ENCODE measurements at regions not wholly inside any gene's neighbourhood (a gene's known extent, or its start where the extent isn't known, plus 50 kb on each side); places are given as distances from the start of the nearest gene placed in this dataset.

DNA sequence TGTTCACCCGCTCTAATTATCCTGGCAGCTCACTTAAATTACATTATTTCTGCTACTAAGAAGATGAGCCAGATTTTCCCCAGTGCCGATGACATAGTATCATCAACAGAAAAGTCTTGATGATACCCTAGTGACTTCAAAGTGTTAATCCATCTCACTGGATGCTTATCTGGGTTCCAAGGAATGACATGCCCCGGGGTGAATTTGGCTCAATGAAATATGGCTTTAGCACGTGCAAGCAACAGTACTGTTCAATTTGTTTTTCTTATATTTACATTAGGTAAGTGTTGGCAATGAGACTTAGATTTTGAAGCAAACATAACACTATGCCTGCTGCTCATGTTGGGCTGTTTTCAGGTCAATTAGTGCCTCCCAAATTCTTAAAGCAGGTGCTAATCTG is 548.2 kb upstream of the SLITRK1 start:
- FAIRE-seq (no peak), DNase-seq (ENCODE audit: insufficient read length, low spot score) (no peak)
- TF ChIP-seq POLR2A (IDR thresholded peaks at IDR 0.05; ENCODE audit: low read depth, low read length), result no peak

DNA sequence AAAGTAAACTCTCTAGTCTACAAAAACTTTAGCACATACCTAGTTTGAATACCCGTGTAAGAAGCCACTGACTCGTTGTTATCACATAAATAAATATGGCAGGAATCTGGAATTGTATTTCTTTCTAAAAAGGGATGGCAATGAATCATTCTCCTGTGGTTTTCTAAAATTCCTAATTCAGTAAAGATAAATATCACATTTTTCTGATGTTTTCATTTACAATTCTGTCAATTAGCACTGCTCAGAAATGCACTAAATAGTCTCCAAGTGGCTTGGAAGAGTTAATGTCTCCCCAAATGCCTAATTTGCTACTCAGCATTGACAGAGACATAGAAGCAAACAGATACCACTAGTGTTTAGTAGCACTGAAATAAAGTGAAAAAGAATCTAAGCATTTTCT is 547.7 kb upstream of the SLITRK1 start:
- TF ChIP-seq POLR2A (IDR thresholded peaks at IDR 0.05; ENCODE audit: low read depth, low read length), result no peak
- peak; percentile 89 for FAIRE-seq
- DNase-seq (ENCODE audit: insufficient read length, low spot score), result no peak

DNA sequence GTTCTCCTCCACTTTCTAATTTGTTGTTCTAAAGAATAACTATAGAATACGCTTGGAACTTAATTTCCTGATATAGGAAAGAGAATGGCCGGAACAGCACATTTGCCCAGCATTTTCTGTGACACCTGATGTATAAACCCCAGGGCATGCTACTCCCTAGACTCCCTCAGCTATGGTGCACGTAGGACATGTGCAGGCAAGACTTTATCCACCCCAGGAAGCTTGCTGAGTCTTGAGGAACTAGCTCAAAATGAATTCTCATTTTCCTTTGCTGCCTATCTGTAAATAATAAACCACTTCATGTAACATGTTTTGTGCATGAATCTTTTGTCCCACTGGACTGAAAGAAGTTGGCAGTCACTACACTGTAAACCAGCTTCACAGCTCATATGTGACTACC is 535.8 kb upstream of the SLITRK1 start:
- no peak for DNase-seq (ENCODE audit: insufficient read length, low spot score)
- no peak for TF ChIP-seq POLR2A (IDR thresholded peaks at IDR 0.05; ENCODE audit: low read depth, low read length)
- FAIRE-seq, result peak; percentile 50

DNA sequence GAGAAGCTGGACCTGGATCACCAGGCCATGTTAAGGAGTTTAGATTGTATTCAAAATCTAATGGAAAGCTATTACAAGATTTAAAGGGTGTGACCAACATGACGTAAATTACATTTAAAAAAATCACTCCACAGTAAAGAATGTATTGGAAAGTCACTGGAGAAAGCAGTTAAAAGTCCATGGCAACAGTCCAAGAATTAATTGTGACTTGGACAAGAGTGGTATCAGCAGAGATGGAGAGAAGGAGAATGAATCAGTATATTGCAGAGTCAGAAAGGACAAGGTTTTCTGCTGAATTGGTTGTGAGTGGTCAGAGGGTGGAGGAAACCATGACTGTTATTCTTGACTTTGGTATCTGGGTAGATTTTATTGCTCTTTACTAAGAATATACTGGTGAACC is 535.1 kb upstream of the SLITRK1 start:
- no peak for TF ChIP-seq POLR2A (IDR thresholded peaks at IDR 0.05; ENCODE audit: low read depth, low read length)
- no peak for DNase-seq (ENCODE audit: insufficient read length, low spot score)
- FAIRE-seq, result no peak

DNA sequence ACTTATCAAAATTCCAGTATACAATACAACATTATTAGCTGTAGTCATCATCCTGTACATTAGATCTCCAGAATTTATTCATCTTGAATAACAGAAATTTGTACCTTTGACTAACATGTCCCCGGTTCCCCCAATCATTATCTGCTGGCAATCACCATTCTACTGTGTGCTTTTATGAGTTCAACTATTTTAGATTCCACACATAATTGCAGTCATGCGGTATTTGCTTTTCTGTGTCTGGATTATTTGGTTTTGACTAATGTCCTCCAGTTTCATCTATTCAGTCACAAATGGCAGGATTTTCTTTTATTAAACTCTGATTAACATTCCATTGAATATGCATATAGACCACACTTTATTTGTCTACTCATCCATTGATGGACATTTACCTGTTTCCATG is 530.7 kb upstream of the SLITRK1 start:
- DNase-seq (ENCODE audit: insufficient read length, low spot score) (no peak), FAIRE-seq (peak; percentile 76)

DNA sequence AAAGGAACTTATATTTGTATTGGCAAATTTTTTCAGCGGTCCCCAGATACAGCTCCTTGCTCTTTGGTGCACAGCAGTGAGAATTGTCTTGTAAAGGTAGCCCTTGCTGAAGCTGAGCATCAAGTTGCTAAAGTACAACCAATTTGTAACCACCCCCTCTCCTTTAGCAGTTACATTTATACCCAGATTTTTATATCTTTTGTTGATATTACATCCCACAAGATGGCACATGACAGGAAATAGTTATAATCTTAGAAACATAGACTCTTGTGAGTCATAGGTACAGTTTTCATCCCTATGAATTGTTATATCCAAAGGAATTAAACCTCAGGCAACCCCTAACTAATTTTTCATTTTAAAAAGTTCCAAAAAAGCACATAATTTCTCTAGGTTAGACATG is 523.0 kb upstream of the SLITRK1 start:
- no peak for TF ChIP-seq POLR2A (IDR thresholded peaks at IDR 0.05; ENCODE audit: low read depth, low read length)
- FAIRE-seq (peak; percentile 43), DNase-seq (ENCODE audit: insufficient read length, low spot score) (no peak)

More for the DNA sequence above, 530.7 kb upstream of the SLITRK1 start:
- TF ChIP-seq POLR2A (IDR thresholded peaks at IDR 0.05; ENCODE audit: low read depth, low read length), result no peak

DNA sequence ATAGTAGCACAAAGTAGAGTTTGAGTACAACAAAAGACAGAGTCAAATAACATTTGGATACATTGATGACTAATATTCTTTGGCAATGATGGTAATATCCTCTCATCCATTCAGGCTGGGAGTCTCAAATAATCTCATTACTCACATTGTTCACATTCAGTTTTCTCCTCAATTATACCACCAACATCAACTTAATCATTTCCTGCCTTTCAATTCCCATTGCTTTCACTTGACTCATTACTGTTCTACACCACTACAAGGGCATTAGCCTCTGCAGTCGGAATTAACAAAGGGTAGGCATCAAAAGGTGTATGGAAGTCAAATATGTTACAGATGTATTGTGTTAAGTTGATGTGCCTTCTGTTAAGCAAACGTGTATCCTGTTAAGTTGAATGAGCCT is 518.4 kb upstream of the SLITRK1 start:
- FAIRE-seq, result peak; percentile 99
- TF ChIP-seq POLR2A (IDR thresholded peaks at IDR 0.05; ENCODE audit: low read depth, low read length), result no peak
- peak; percentile 20 for DNase-seq (ENCODE audit: insufficient read length, low spot score)

DNA sequence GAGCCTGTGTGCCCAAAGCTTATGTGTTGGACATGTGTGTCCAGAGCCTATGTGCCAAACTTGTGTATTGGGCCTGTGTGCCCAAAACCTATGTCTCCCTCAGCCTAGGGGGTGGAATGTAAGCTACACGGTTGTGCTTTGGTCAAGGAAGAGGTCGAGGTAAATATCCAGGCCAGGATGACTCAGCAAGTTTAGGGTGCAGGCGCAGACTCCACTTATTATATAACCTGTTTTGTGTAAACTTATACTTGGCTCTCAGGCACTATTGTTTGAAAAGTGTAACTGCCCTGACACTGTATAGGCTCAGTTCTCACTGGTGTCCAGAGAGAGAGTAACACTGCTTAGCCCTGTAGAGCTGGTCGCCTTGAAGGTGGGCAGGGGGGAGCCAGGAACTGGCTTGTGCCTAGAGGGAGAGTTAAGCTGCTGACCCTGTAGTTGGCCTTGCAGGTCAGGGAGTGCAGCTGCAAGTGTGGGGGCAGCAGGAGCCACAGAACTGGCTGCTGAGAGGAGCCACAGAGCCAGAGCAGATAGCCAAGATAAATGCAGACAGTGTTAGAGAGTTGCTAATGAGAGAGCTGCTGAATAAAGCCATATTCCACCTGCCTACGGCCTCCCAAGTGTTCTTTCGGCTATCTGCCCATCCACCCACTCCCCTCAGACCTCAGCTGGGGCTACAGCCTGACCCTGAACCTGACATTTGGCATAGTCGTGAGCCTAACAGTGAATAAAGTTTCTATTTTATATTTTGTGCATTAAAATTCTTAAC is 517.2 kb upstream of the SLITRK1 start:
- DNase-seq (ENCODE audit: insufficient read length, low spot score) (no peak), FAIRE-seq (peak; percentile 80)
- TF ChIP-seq POLR2A (IDR thresholded peaks at IDR 0.05; ENCODE audit: low read depth, low read length), result no peak

DNA sequence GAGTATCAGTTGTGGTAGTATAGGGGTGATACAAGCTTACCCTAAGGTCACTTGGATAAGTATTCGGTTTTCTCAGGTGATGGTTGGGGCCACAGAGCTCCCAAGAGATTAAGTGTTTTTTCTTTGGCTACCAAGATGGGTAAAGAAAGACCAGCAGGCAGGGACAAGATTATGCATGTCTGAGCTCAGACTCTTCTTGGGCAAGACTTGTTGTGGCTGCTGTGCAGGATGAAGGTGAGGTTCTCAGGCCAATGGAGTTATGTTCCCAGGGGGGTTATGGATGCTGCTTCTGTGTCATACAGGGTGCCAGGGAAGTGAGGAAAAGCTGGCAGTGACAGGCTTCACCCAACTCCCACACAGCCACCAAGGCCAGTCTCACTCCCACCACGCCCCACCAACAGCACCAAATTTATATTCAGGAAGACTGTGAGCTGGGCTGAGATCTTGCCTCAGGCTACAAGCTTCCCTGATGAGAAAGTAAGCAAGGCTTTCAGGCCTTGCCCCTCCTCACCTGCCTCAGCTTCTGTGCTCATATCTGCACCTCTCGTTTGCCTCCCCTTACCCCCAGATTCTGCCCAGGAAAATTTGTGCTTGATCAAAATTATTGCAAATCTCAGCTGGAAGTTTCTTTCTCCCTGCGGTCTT is 511.8 kb upstream of the SLITRK1 start:
- FAIRE-seq (no peak), DNase-seq (ENCODE audit: insufficient read length, low spot score) (no peak)
- no peak for TF ChIP-seq POLR2A (IDR thresholded peaks at IDR 0.05; ENCODE audit: low read depth, low read length)

DNA sequence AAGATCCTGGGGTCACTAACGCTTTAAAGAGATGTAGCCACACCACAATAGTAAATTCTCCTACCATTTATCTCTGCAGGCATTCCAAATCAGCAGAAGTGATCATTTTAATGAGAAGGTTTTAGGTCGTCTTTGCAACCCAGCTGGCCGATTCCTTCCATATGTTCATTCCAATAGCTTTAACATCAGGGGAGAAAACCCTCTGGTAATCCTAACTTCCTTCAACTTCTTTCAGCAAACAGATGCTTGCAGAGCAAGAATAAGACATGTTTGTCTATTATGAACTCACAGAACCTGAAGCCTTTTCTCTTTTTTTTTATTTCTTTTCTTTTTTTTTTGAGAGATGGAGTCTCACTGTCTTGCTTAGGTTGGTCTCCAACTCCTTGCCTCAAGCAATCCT is 498.6 kb upstream of the SLITRK1 start:
- TF ChIP-seq POLR2A (IDR thresholded peaks at IDR 0.05; ENCODE audit: low read depth, low read length), result no peak
- no peak for DNase-seq (ENCODE audit: insufficient read length, low spot score)
- FAIRE-seq, result peak; percentile 36

DNA sequence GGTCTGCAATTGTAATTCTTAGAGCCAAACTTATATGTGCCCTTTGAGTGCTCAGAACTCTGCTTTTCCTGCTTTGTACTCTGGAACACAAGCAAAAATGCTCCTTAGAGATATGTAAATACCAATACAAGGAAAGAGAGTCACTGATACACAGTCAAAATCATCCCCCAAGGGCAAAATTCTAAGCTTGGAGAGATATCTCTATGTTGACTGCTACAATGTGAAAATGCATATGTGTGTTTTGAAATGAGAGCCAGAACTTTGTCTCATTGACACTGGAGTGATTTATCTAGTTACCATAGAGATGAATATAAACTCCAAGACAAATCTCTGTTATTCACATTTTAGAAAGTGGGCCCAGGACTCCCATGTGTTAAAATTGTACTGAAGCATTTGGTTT is 494.8 kb upstream of the SLITRK1 start:
- DNase-seq (ENCODE audit: insufficient read length, low spot score) (no peak), FAIRE-seq (no peak)
- TF ChIP-seq POLR2A (IDR thresholded peaks at IDR 0.05; ENCODE audit: low read depth, low read length), result no peak

DNA sequence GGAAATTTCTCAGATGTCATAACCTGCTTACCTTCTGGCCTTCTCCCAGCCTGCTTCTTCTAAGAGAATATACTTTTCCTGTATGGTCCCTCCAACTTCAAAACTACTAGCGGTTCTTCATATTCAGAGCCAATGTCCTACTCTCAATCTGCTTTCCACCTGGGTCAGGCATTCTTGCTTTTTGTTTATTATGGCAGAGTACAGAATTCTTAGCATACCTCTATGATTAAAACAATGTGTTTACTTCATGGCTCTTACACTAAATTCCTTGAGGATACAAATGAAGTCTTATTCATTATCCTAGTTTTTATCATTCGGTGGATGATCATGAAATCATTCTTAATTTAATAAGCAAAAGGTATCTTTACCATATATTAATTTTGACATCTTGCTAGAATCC is 484.2 kb upstream of the SLITRK1 start:
- TF ChIP-seq POLR2A (IDR thresholded peaks at IDR 0.05; ENCODE audit: low read depth, low read length), result no peak

DNA sequence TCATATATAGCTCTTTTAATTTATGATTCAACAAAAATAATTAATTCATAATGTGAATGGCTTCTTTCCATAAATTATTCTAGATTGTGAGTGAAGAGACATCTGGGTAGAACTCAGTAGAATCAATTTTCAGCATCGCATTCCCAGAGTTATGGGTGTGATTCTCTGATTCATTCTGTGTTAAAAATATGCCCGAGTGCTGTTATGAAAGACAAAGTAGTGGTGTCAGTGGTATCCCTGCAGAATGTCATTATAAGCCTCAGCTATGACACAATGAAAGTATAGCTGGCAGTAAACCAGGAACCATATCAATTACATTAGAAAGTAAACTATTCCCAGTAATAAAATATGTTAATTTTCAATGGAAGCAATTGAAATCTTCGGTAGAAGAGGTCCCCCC is 480.5 kb upstream of the SLITRK1 start:
- no peak for DNase-seq (ENCODE audit: insufficient read length, low spot score)
- FAIRE-seq, result no peak
- TF ChIP-seq POLR2A (IDR thresholded peaks at IDR 0.05; ENCODE audit: low read depth, low read length), result no peak

More for the DNA sequence above, 484.2 kb upstream of the SLITRK1 start:
- FAIRE-seq (no peak), DNase-seq (ENCODE audit: insufficient read length, low spot score) (no peak)

DNA sequence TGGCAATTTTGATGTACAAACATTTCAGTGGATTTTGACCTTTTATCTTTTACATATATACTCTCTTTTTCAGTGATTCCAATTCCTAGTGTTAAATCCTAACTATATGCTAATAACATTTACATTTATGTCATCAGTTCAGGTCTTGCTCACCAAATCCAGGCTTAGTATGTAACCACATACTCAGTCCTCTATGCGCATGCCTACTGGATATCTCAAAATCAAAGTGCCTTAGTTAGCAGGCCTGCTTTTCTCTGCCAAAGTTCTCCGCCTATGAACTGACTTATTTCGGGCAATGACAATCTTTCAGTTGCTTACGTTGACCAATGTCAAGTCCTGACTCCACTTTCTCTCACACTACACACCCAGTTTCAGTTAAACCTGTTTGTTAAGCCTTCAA is 478.5 kb upstream of the SLITRK1 start:
- FAIRE-seq (no peak), DNase-seq (ENCODE audit: insufficient read length, low spot score) (no peak)
- TF ChIP-seq POLR2A (IDR thresholded peaks at IDR 0.05; ENCODE audit: low read depth, low read length), result no peak

DNA sequence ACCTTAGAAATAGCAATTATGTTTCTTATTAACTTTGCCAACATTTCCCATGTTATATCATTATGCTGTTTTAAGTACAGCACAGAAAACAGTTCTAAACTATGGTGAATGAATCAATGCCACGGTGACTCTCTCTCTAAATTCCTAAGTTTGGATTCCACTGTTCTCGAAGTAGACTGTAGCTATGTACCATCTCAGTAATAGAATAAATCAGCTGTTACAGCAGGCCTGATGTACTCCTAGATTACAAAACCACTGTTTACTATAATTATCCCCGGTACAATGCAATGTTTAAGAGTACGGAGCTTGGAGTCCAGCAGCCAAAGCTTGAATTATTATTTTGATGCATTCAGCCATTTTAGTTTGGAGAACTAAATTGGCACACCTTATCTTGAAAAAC is 476.3 kb upstream of the SLITRK1 start:
- FAIRE-seq (no peak), DNase-seq (ENCODE audit: insufficient read length, low spot score) (no peak)
- no peak for TF ChIP-seq POLR2A (IDR thresholded peaks at IDR 0.05; ENCODE audit: low read depth, low read length)
